HEK293T (cell line): ENCODE measurements at regions not wholly inside any gene's neighbourhood (a gene's known extent, or its start where the extent isn't known, plus 50 kb on each side); places are given as distances from the start of the nearest gene placed in this dataset.

Experiments
- CTCF ChIA-PET: fragments of 350-600 bp; formaldehyde crosslinking; extraction: SDS; loops from one replicate; lab custom pipeline; 2021; ENCODE audit warnings: antibody characterized with exemption, inconsistent platforms; lab: Yijun Ruan, JAX
- POLR2A ChIA-PET: fragments of 350-600 bp; formaldehyde crosslinking; extraction: SDS; loops from one replicate; lab custom pipeline; 2020; ENCODE audit warnings: antibody characterized with exemption, inconsistent platforms; lab: Yijun Ruan, JAX
- DNase-seq: peaks from one replicate; pipeline ENCODE4 v3.0.0; 2012; ENCODE audit warnings: mixed read lengths; ENCODE audit errors: extremely low spot score
- ARNT ChIP-seq: fragments of 450-650 bp; IDR thresholded peaks from 2 replicates; pipeline ENCODE4 v1.6.1; 2017; ENCODE audit warnings: mild to moderate bottlenecking
- BHLHE40 ChIP-seq: fragments of 450-650 bp; IDR thresholded peaks from 2 replicates; pipeline ENCODE4 v1.6.1; 2016; ENCODE audit warnings: mild to moderate bottlenecking, moderate library complexity, borderline replicate concordance
- CTBP1 ChIP-seq: fragments of 450-650 bp; IDR thresholded peaks from 2 replicates; pipeline ENCODE4 v1.6.1; 2016; ENCODE audit warnings: borderline replicate concordance
- ELF4 ChIP-seq: fragments of 450-650 bp; IDR thresholded peaks from 2 replicates; pipeline ENCODE4 v1.6.1; 2017; ENCODE audit warnings: antibody characterized with exemption
- FOXA1 ChIP-seq: fragments of 450-650 bp; IDR thresholded peaks from 2 replicates; pipeline ENCODE4 v1.6.1; 2016; ENCODE audit warnings: mild to moderate bottlenecking
- FOXK2 ChIP-seq: fragments of 450-650 bp; IDR thresholded peaks from 2 replicates; pipeline ENCODE4 v1.6.1; 2016; ENCODE audit warnings: mild to moderate bottlenecking
- FOXM1 ChIP-seq: fragments of 450-650 bp; IDR thresholded peaks from 2 replicates; pipeline ENCODE4 v1.6.1; 2017; ENCODE audit warnings: mild to moderate bottlenecking, borderline replicate concordance
- HDGF ChIP-seq: fragments of 450-650 bp; IDR thresholded peaks from 2 replicates; pipeline ENCODE4 v1.6.1; 2017; ENCODE audit warnings: antibody characterized with exemption, borderline replicate concordance
- L3MBTL2 ChIP-seq: fragments of 450-650 bp; conservative IDR thresholded peaks from 2 replicates; pipeline ENCODE4 v1.6.1; 2016; ENCODE audit warnings: mild to moderate bottlenecking
- LEF1 ChIP-seq: fragments of 450-650 bp; IDR thresholded peaks from 2 replicates; pipeline ENCODE4 v1.6.1; 2017; ENCODE audit warnings: mild to moderate bottlenecking, borderline replicate concordance
- NFRKB ChIP-seq: fragments of 450-650 bp; IDR thresholded peaks from 2 replicates; pipeline ENCODE4 v1.6.1; 2016; ENCODE audit warnings: mild to moderate bottlenecking, moderate library complexity
- PKNOX1 ChIP-seq: fragments of 450-650 bp; IDR thresholded peaks from 2 replicates; pipeline ENCODE4 v1.6.1; 2016
- SP1 ChIP-seq: fragments of 450-650 bp; IDR thresholded peaks from 2 replicates; pipeline ENCODE4 v1.6.1; 2017
- SUZ12 ChIP-seq: fragments of 450-650 bp; IDR thresholded peaks from 2 replicates; pipeline ENCODE4 v1.6.1; 2016; ENCODE audit warnings: mild to moderate bottlenecking
- TARDBP ChIP-seq: fragments of 450-650 bp; IDR thresholded peaks from 2 replicates; pipeline ENCODE4 v1.6.1; 2016
- ZNF384 ChIP-seq: fragments of 450-650 bp; IDR thresholded peaks from 2 replicates; pipeline ENCODE4 v1.6.1; 2016

GRCh38 chr20:11275740-11276139 lies 601.9 kb upstream of the JAG1 start:
- ChIA-PET POLR2A (no interaction called here), CTCF (no interaction called here)
- no peak for TF ChIP-seq CTBP1
- no peak for TF ChIP-seq SP1
- TF ChIP-seq TARDBP, result no peak
- no peak for TF ChIP-seq SUZ12
- no peak for TF ChIP-seq PKNOX1
- DNase-seq, result no peak

- CTCF ChIA-PET, result interaction anchor here (0.8 kb wide), 1 partner anchor 267 kb away, joined by 4 read pairs; no protein-coding TSS in a partner anchor
- no peak for DNase-seq
- TF ChIP-seq CTBP1 (no peak), HDGF (no peak), NFRKB (no peak), FOXM1 (no peak), L3MBTL2 (no peak), FOXA1 (no peak), ZNF384 (no peak), PKNOX1 (no peak)
- POLR2A ChIA-PET, result no interaction called here
These were observed 603.4 kb upstream of the JAG1 start for GRCh38 chr20:11277170-11277569.

- POLR2A ChIA-PET, result no interaction called here
- DNase-seq, result no peak
- CTCF ChIA-PET, result interaction anchor here (0.8 kb wide), 1 partner anchor 266 kb away, joined by 4 read pairs; no protein-coding TSS in a partner anchor
These were observed 604.1 kb upstream of the JAG1 start for GRCh38 chr20:11277858-11278257.

GRCh38 chr20:11278461-11278860 lies 604.7 kb upstream of the JAG1 start:
- POLR2A ChIA-PET, result no interaction called here
- CTCF ChIA-PET, result no interaction called here
- DNase-seq, result no peak
- TF ChIP-seq CTBP1, result no peak

More at GRCh38 chr20:11277858-11278257, 604.1 kb upstream of the JAG1 start:
- TF ChIP-seq SUZ12, result no peak
- TF ChIP-seq ELF4, result no peak
- no peak for TF ChIP-seq CTBP1

- TF ChIP-seq FOXK2 (no peak), NFRKB (no peak), FOXM1 (no peak), LEF1 (no peak), CTBP1 (no peak), SUZ12 (no peak), HDGF (no peak), ZNF384 (no peak)
- ChIA-PET CTCF (no interaction called here), POLR2A (no interaction called here)
- no peak for DNase-seq
These were observed 607.4 kb upstream of the JAG1 start for GRCh38 chr20:11281240-11281639.

- TF ChIP-seq TARDBP (no peak), HDGF (no peak), ARNT (no peak), FOXM1 (no peak), PKNOX1 (no peak), NFRKB (no peak), BHLHE40 (no peak), FOXK2 (no peak), SUZ12 (no peak), ELF4 (no peak), SP1 (no peak), FOXA1 (no peak), CTBP1 (no peak), LEF1 (no peak)
- ChIA-PET CTCF (no interaction called here), POLR2A (no interaction called here)
- no peak for DNase-seq
These were observed 608.0 kb upstream of the JAG1 start for GRCh38 chr20:11281768-11282167.

- ChIA-PET CTCF (no interaction called here), POLR2A (interaction anchor here (0.6 kb wide), 1 partner anchor 384 kb away, joined by 3 read pairs; no protein-coding TSS in a partner anchor)
- no peak for TF ChIP-seq ARNT
- no peak for TF ChIP-seq PKNOX1
- TF ChIP-seq NFRKB, result no peak
- no peak for TF ChIP-seq SP1
- no peak for TF ChIP-seq ELF4
- TF ChIP-seq ZNF384, result no peak
- TF ChIP-seq L3MBTL2, result no peak
- TF ChIP-seq LEF1, result no peak
- TF ChIP-seq HDGF, result no peak
- TF ChIP-seq CTBP1, result no peak
- no peak for DNase-seq
These were observed 613.3 kb upstream of the JAG1 start for GRCh38 chr20:11287126-11287525.
